ENCODE measurements at regions not wholly inside any gene's neighbourhood (a gene's known extent, or its start where the extent isn't known, plus 50 kb on each side); places are given as distances from the start of the nearest gene placed in this dataset.
"Not testable (repeated sequence)": the region's sequence is repeated elsewhere in the genome, so short reads cannot be mapped to it uniquely, and the experiment has no call there.

GRCh38 chr2:65587779-65588178, 155.4 kb upstream of the SPRED2 start:
- no peak for DNase-seq

GRCh38 chr2:65586516-65586915, 154.1 kb upstream of the SPRED2 start:
- DNase-seq, result no peak

- DNase-seq, result no peak
These were observed 150.7 kb upstream of the SPRED2 start for GRCh38 chr2:65583061-65583460.

GRCh38 chr2:65582364-65582763, 150.0 kb upstream of the SPRED2 start:
- DNase-seq, result no peak

- no peak for DNase-seq
These were observed 148.4 kb upstream of the SPRED2 start for GRCh38 chr2:65580824-65581223.

- no peak for DNase-seq
These were observed 147.3 kb upstream of the SPRED2 start for GRCh38 chr2:65579506-65580235.

GRCh38 chr2:65577654-65578053, 145.3 kb upstream of the SPRED2 start:
- DNase-seq, result no peak

GRCh38 chr2:65576861-65577601, 144.6 kb upstream of the SPRED2 start:
- DNase-seq, result peak; percentile 75

- DNase-seq, result no peak
These were observed 143.9 kb upstream of the SPRED2 start for GRCh38 chr2:65576278-65576677.

- no peak for DNase-seq
These were observed 142.6 kb upstream of the SPRED2 start for GRCh38 chr2:65574993-65575392.

- not testable (repeated sequence) for DNase-seq
These were observed 136.4 kb upstream of the SPRED2 start for GRCh38 chr2:65568656-65569440.

- no peak for DNase-seq
These were observed 134.2 kb upstream of the SPRED2 start for GRCh38 chr2:65566617-65567016.

- DNase-seq, result no peak
These were observed 133.3 kb upstream of the SPRED2 start for GRCh38 chr2:65565681-65566080.

GRCh38 chr2:65564299-65564698, 131.9 kb upstream of the SPRED2 start:
- no peak for DNase-seq

- DNase-seq, result no peak
These were observed 130.5 kb upstream of the SPRED2 start for GRCh38 chr2:65562890-65563289.

GRCh38 chr2:65558743-65559142, 126.3 kb upstream of the SPRED2 start:
- DNase-seq, result no peak

- DNase-seq, result no peak
These were observed 125.5 kb upstream of the SPRED2 start for GRCh38 chr2:65557616-65558573.

- DNase-seq, result no peak
These were observed 122.6 kb upstream of the SPRED2 start for GRCh38 chr2:65554765-65555591.

GRCh38 chr2:65553504-65554074, 121.2 kb upstream of the SPRED2 start:
- DNase-seq, result no peak

GRCh38 chr2:65551528-65551927, 119.1 kb upstream of the SPRED2 start:
- DNase-seq, result no peak

- DNase-seq, result no peak
These were observed 117.8 kb upstream of the SPRED2 start for GRCh38 chr2:65550246-65550645.
